ENCODE measurements at regions not wholly inside any gene's neighbourhood (a gene's known extent, or its start where the extent isn't known, plus 50 kb on each side); places are given as distances from the start of the nearest gene placed in this dataset.

DNA sequence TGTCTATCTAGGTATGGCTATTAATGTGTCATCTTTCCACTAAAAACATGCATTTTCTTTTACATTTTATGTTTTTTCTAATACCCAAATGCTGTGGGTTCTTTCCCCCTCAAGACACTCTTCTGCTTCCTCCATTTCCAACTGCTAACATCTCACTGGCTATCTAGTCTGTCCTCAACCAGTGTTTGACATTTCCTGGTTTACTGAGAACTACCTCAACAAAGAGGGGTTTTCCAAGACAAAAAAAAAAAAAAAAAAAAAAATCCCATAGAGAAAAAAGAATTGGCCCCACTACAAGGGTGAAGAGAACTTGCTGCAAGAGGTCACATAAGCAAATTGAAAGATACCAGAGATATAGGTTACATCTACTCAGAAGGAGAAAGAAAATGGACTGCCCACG is 359.7 kb downstream of the CRPPA start:
- Histone ChIP-seq H3K27me3 (ENCODE audit: control insufficient read depth in 4 of 4, insufficient read depth in 4 of 4, low read length in 3 of 4) (no peaks in the 10 kb centered on the region), H3K9me3 (ENCODE audit: control insufficient read depth in 4 of 4, low read length in 3 of 4) (no peaks in the 10 kb centered on the region), H3K36me3 (ENCODE audit: control insufficient read depth in 4 of 4, insufficient read depth in 3 of 4, low read depth in 1 of 4, low read length in 3 of 4) (no peaks in the 10 kb centered on the region), H3K4me1 (ENCODE audit: control insufficient read depth in 4 of 4, insufficient read depth in 4 of 4, low read length in 3 of 4) (peaks cover 2 to 12% (median 4%) of the 10 kb centered on the region in 4 donors), H3K4me3 (ENCODE audit: low read depth in 1 of 3, low read length in 3 of 3) (no peak overlapping the region), H3K27ac (ENCODE audit: low read depth in 1 of 2, low read length in 2 of 2) (no peak overlapping the region), H3K9ac (ENCODE audit: low read depth in 1 of 2, low read length in 2 of 2) (no peak overlapping the region)
- 98% methylated on average over 1 of the region's 1 CpG for WGBS
- TF ChIP-seq TAF1 (conservative IDR thresholded peaks at IDR 0.05) (no peak), RXRA (IDR thresholded peaks at IDR 0.05) (no peak), HNF4G (IDR thresholded peaks at IDR 0.05) (no peak), SP1 (IDR thresholded peaks at IDR 0.05) (no peak), YY1 (IDR thresholded peaks at IDR 0.05) (no peak), GABPA (IDR thresholded peaks at IDR 0.05 in 1 of 2, conservative IDR thresholded peaks at IDR 0.05 in 1 of 2) (no peak), HNF4A (conservative IDR thresholded peaks at IDR 0.05) (no peak)
- DNase-seq (ENCODE audit: low spot score), result no peak

- Histone ChIP-seq H3K36me3 (ENCODE audit: control insufficient read depth in 4 of 4, insufficient read depth in 3 of 4, low read depth in 1 of 4, low read length in 3 of 4) (no peaks in the 10 kb centered on the region), H3K27ac (ENCODE audit: low read depth in 1 of 2, low read length in 2 of 2) (no peak overlapping the region), H3K4me1 (ENCODE audit: control insufficient read depth in 4 of 4, insufficient read depth in 4 of 4, low read length in 3 of 4) (peaks cover 0 to 11% (median 2%) of the 10 kb centered on the region in 4 donors), H3K9ac (ENCODE audit: low read depth in 1 of 2, low read length in 2 of 2) (no peak overlapping the region), H3K4me3 (ENCODE audit: low read depth in 1 of 3, low read length in 3 of 3) (no peak overlapping the region), H3K9me3 (ENCODE audit: control insufficient read depth in 4 of 4, low read length in 3 of 4) (no peaks in the 10 kb centered on the region), H3K27me3 (ENCODE audit: control insufficient read depth in 4 of 4, insufficient read depth in 4 of 4, low read length in 3 of 4) (no peaks in the 10 kb centered on the region)
- 86% methylated on average over 5 of the region's 5 CpGs for WGBS
- TF ChIP-seq FOXA2 (IDR thresholded peaks at IDR 0.05) (no peak), FOXA1 (IDR thresholded peaks at IDR 0.05) (no peak), ZBTB33 (IDR thresholded peaks at IDR 0.05) (no peak), RAD21 (IDR thresholded peaks at IDR 0.05) (no peak), HNF4A (conservative IDR thresholded peaks at IDR 0.05) (no peak), NR2F2 (IDR thresholded peaks at IDR 0.05) (no peak)
- TF ChIP-seq, protein P1, sequence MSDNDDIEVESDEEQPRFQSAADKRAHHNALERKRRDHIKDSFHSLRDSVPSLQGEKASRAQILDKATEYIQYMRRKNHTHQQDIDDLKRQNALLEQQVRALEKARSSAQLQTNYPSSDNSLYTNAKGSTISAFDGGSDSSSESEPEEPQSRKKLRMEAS (IDR thresholded peaks at IDR 0.05), result no peak
- TF ChIP-seq, protein P2, sequence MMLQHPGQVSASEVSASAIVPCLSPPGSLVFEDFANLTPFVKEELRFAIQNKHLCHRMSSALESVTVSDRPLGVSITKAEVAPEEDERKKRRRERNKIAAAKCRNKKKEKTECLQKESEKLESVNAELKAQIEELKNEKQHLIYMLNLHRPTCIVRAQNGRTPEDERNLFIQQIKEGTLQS (IDR thresholded peaks at IDR 0.05), result no peak
- no peak for DNase-seq (ENCODE audit: low spot score)
Measured at GRCh38 chr7:16061011-16061410, 360.3 kb downstream of the CRPPA start.

DNA sequence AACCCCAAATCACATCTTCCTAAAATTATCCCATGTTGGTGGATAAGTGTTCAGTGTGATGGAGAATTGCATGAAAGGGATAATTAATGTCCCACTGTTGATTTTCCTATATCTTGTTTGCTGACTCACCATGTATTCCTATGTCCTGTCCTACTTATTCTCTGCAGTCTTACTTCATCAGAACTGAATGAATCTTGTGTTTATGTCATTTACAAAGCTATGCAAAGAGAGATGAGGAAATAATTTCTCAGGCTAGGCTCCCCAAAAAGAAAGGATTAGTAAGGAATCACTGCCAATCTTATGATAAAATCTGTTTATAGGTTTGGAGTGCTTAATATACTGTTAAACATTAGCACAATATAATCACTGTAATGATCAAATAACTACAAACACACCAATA is 360.8 kb downstream of the CRPPA start:
- DNase-seq (ENCODE audit: low spot score), result no peak
- no peaks in the 10 kb centered on the region for H3K9me3 ChIP-seq (ENCODE audit: control insufficient read depth in 4 of 4, low read length in 3 of 4)
- peaks cover 0 to 11% (median 2%) of the 10 kb centered on the region in 4 donors for H3K4me1 ChIP-seq (ENCODE audit: control insufficient read depth in 4 of 4, insufficient read depth in 4 of 4, low read length in 3 of 4)
- H3K27me3 ChIP-seq (ENCODE audit: control insufficient read depth in 4 of 4, insufficient read depth in 4 of 4, low read length in 3 of 4), result no peaks in the 10 kb centered on the region
- H3K4me3 ChIP-seq (ENCODE audit: low read depth in 1 of 3, low read length in 3 of 3), result no peak overlapping the region
- no peak overlapping the region for H3K27ac ChIP-seq (ENCODE audit: low read depth in 1 of 2, low read length in 2 of 2)
- H3K36me3 ChIP-seq (ENCODE audit: control insufficient read depth in 4 of 4, insufficient read depth in 3 of 4, low read depth in 1 of 4, low read length in 3 of 4), result no peaks in the 10 kb centered on the region
- H3K9ac ChIP-seq (ENCODE audit: low read depth in 1 of 2, low read length in 2 of 2), result no peak overlapping the region
- TF ChIP-seq, protein P1 (IDR thresholded peaks at IDR 0.05), result no peak
- TF ChIP-seq YY1 (IDR thresholded peaks at IDR 0.05) (no peak), NR2F2 (IDR thresholded peaks at IDR 0.05) (no peak), FOXA1 (IDR thresholded peaks at IDR 0.05) (no peak), GABPA (IDR thresholded peaks at IDR 0.05 in 1 of 2, conservative IDR thresholded peaks at IDR 0.05 in 1 of 2) (no peak), EGR1 (IDR thresholded peaks at IDR 0.05; ENCODE audit: low read depth in 2 of 2) (no peak), SP1 (IDR thresholded peaks at IDR 0.05) (no peak), JUND (IDR thresholded peaks at IDR 0.05) (no peak), FOXA2 (IDR thresholded peaks at IDR 0.05) (no peak), TAF1 (conservative IDR thresholded peaks at IDR 0.05) (no peak), RXRA (IDR thresholded peaks at IDR 0.05) (no peak), HNF4A (conservative IDR thresholded peaks at IDR 0.05) (no peak), ZBTB33 (IDR thresholded peaks at IDR 0.05) (no peak), HNF4G (IDR thresholded peaks at IDR 0.05) (no peak), RAD21 (IDR thresholded peaks at IDR 0.05) (no peak)
- TF ChIP-seq, protein P3, sequence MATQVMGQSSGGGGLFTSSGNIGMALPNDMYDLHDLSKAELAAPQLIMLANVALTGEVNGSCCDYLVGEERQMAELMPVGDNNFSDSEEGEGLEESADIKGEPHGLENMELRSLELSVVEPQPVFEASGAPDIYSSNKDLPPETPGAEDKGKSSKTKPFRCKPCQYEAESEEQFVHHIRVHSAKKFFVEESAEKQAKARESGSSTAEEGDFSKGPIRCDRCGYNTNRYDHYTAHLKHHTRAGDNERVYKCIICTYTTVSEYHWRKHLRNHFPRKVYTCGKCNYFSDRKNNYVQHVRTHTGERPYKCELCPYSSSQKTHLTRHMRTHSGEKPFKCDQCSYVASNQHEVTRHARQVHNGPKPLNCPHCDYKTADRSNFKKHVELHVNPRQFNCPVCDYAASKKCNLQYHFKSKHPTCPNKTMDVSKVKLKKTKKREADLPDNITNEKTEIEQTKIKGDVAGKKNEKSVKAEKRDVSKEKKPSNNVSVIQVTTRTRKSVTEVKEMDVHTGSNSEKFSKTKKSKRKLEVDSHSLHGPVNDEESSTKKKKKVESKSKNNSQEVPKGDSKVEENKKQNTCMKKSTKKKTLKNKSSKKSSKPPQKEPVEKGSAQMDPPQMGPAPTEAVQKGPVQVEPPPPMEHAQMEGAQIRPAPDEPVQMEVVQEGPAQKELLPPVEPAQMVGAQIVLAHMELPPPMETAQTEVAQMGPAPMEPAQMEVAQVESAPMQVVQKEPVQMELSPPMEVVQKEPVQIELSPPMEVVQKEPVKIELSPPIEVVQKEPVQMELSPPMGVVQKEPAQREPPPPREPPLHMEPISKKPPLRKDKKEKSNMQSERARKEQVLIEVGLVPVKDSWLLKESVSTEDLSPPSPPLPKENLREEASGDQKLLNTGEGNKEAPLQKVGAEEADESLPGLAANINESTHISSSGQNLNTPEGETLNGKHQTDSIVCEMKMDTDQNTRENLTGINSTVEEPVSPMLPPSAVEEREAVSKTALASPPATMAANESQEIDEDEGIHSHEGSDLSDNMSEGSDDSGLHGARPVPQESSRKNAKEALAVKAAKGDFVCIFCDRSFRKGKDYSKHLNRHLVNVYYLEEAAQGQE (IDR thresholded peaks at IDR 0.05), result no peak
- TF ChIP-seq, protein P2 (IDR thresholded peaks at IDR 0.05), result no peak

All from liver (tissue), 7 donors.